ENCODE measurements at regions not wholly inside any gene's neighbourhood (a gene's known extent, or its start where the extent isn't known, plus 50 kb on each side); places are given as distances from the start of the nearest gene placed in this dataset.
"Not testable (repeated sequence)": the region's sequence is repeated elsewhere in the genome, so short reads cannot be mapped to it uniquely, and the experiment has no call there.

DNA sequence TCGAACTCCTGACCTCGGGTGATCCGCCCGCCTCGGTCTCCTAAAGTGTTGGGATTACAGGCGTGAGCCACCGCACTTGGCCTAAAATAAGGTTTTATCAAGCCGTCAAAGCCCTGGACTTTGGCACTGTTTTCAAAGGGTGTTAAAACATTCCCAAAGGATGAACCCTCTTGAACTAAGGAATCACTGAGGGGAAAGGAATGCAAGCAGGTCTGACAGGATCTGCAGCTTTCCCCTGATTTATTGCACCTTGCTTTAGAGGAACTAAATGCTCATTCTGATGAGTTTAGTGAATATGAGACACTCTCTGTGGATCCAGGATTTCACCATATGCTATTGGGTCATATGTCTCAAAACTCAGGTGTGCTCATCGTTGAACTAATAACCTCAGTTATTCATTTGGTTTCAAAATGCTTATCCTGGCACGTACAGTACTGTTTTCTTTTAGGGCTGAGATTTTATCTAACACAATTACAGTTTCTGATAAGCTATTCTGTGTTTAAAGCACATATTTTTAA is 63.0 kb upstream of the TSC22D2 start:
- CTCF ChIA-PET, result interaction anchor here (0.6 kb wide), 1 partner anchor 22 kb away, joined by 3 read pairs; no protein-coding TSS in a partner anchor
- DNase-seq (ENCODE audit: low read depth), result no peak

DNA sequence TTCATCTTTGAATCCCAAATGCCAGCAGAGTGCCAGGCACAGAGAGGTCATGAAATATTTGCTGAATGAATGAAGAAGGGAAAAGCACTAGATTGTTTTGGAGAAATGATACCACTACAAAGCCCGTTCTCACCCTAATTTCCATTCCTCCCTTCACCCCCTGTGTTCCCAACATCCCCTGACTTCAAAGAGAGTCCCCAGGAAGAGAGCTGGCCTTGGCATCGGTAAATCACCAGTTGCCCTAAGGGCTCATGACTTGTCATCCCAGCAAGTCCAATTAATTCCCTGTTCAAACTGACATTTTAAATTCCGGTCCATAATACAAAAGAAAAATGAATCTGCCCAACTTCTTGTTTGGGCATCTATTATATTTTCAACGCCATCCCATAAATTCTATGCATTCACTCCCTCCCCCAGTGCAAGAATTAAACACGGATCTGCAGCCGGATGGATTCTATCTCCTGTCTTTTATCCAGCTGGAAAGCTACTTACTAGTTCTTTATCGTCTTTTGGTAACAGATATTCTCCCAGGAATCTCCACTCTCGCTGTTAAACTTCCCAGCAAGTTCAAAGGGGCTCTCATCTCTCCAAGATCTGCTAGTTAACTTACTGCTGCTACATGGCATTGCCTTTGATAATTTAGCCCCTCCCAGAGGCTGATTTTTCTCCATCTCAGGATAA is 63.9 kb upstream of the TSC22D2 start:
- POLR2A ChIA-PET, result no interaction called here
- Histone ChIP-seq H3K4me3 (ENCODE audit: low read depth, low read length) (no peak overlapping the region), H3K27me3 (ENCODE audit: control insufficient read depth, insufficient read depth, low read length) (no peaks in the 10 kb centered on the region), H3K36me3 (ENCODE audit: control insufficient read depth, insufficient read depth, low read length) (no peaks in the 10 kb centered on the region)
- CTCF ChIA-PET, result no interaction called here
- TF ChIP-seq, protein P1, sequence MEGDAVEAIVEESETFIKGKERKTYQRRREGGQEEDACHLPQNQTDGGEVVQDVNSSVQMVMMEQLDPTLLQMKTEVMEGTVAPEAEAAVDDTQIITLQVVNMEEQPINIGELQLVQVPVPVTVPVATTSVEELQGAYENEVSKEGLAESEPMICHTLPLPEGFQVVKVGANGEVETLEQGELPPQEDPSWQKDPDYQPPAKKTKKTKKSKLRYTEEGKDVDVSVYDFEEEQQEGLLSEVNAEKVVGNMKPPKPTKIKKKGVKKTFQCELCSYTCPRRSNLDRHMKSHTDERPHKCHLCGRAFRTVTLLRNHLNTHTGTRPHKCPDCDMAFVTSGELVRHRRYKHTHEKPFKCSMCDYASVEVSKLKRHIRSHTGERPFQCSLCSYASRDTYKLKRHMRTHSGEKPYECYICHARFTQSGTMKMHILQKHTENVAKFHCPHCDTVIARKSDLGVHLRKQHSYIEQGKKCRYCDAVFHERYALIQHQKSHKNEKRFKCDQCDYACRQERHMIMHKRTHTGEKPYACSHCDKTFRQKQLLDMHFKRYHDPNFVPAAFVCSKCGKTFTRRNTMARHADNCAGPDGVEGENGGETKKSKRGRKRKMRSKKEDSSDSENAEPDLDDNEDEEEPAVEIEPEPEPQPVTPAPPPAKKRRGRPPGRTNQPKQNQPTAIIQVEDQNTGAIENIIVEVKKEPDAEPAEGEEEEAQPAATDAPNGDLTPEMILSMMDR (IDR thresholded peaks at IDR 0.05; ENCODE audit: insufficient read depth, low read depth, low read length), result no peak
- DNase-seq (ENCODE audit: low read depth), result no peak

More for the DNA sequence above, 63.0 kb upstream of the TSC22D2 start:
- TF ChIP-seq, protein P1 (IDR thresholded peaks at IDR 0.05; ENCODE audit: insufficient read depth, low read depth, low read length), result no peak
- Histone ChIP-seq H3K4me3 (ENCODE audit: low read depth, low read length) (no peak overlapping the region), H3K36me3 (ENCODE audit: control insufficient read depth, insufficient read depth, low read length) (no peaks in the 10 kb centered on the region), H3K27me3 (ENCODE audit: control insufficient read depth, insufficient read depth, low read length) (no peaks in the 10 kb centered on the region)
- POLR2A ChIA-PET, result no interaction called here

DNA sequence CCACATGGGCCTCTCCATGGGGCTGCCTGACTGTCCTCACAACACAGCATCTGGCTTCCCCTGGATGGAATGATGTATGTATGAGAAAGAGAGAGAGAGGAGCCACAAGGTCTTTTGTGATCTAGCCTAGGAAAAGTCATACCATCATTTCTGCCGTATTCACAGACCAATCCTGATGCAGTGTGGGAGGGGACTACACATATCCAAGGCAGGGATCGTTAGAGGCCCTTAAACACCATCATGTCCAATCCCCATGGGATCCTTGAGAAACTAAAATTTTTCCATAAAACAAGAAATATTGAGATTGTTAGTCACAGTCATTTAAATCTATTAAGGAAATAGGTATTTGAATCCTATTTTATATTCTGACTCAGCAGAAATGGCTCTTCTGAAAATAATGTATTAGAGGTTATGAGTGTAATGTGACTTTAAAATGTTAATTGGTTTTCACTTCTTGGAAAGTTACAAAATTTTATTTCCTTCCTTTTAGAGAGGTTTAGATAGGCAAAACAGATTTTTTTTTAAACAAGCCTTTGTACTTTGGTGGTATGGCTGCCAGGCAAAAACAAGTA is 65.1 kb upstream of the TSC22D2 start:
- ChIA-PET CTCF (no interaction called here), POLR2A (no interaction called here)
- no peaks in the 10 kb centered on the region for H3K36me3 ChIP-seq (ENCODE audit: control insufficient read depth, insufficient read depth, low read length)
- H3K27me3 ChIP-seq (ENCODE audit: control insufficient read depth, insufficient read depth, low read length), result no peaks in the 10 kb centered on the region
- no peak for DNase-seq (ENCODE audit: low read depth)
- H3K4me3 ChIP-seq (ENCODE audit: low read depth, low read length), result no peak overlapping the region
- TF ChIP-seq, protein P1 (IDR thresholded peaks at IDR 0.05; ENCODE audit: insufficient read depth, low read depth, low read length), result no peak

DNA sequence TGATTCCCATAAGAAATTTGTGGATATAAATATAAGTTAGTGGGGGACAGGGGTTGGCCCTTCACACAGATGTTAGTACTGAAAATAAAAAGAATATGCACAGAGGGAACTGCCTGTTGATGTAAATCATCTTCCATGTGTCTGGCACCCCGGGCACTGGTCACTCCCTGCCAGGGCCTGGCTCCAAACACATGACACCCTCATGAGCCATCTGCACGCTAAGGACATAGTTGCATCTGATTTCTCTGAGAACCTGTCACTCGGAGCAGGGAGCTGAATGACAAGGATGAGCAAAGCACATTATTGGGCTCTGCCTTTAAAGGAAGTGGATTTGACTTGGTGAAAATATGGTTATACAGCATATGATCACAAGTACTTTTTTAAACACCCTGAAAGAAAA is 66.2 kb upstream of the TSC22D2 start:
- TF ChIP-seq, protein P1 (IDR thresholded peaks at IDR 0.05; ENCODE audit: insufficient read depth, low read depth, low read length), result no peak
- H3K27me3 ChIP-seq (ENCODE audit: control insufficient read depth, insufficient read depth, low read length), result no peaks in the 10 kb centered on the region
- CTCF ChIA-PET, result no interaction called here
- no peak for DNase-seq (ENCODE audit: low read depth)
- H3K36me3 ChIP-seq (ENCODE audit: control insufficient read depth, insufficient read depth, low read length), result no peaks in the 10 kb centered on the region
- POLR2A ChIA-PET, result no interaction called here
- no peak overlapping the region for H3K4me3 ChIP-seq (ENCODE audit: low read depth, low read length)

DNA sequence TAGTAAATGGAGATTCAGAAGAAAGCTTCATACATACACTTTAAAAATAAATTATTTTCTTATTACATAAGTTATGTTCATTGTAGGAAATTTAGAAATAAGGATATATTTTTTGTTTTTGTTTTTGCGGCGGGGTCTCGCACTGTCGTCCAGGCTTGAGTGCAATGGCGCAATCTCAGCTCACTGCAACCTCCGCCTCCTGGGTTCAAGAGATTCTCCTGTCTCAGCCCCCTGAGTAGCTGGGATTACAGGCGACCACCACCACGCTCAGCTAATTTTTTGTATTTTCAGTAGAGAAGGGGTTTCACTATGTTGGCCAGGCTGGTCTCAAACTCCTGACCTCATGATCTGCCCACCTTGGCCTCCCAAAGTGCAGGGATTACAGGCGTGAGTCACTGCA is 71.7 kb upstream of the TSC22D2 start:
- DNase-seq (ENCODE audit: low read depth); POLR2A ChIA-PET: not testable (repeated sequence)
- CTCF ChIA-PET, result interaction anchor here (1.1 to 1.9 kb wide), 2 partner anchors 11 to 13 kb away, joined by 3 to 4 read pairs; no protein-coding TSS in a partner anchor

More for the DNA sequence above, 71.7 kb upstream of the TSC22D2 start:
- H3K27me3 ChIP-seq (ENCODE audit: control insufficient read depth, insufficient read depth, low read length); H3K36me3 ChIP-seq (ENCODE audit: control insufficient read depth, insufficient read depth, low read length); H3K4me3 ChIP-seq (ENCODE audit: low read depth, low read length): not testable (repeated sequence)
